ENCODE measurements at regions not wholly inside any gene's neighbourhood (a gene's known extent, or its start where the extent isn't known, plus 50 kb on each side); places are given as distances from the start of the nearest gene placed in this dataset.

- DNase-seq = no peak
Measured at GRCh38 chr10:88179831-88180230, 316.4 kb downstream of the PTEN start.

DNA sequence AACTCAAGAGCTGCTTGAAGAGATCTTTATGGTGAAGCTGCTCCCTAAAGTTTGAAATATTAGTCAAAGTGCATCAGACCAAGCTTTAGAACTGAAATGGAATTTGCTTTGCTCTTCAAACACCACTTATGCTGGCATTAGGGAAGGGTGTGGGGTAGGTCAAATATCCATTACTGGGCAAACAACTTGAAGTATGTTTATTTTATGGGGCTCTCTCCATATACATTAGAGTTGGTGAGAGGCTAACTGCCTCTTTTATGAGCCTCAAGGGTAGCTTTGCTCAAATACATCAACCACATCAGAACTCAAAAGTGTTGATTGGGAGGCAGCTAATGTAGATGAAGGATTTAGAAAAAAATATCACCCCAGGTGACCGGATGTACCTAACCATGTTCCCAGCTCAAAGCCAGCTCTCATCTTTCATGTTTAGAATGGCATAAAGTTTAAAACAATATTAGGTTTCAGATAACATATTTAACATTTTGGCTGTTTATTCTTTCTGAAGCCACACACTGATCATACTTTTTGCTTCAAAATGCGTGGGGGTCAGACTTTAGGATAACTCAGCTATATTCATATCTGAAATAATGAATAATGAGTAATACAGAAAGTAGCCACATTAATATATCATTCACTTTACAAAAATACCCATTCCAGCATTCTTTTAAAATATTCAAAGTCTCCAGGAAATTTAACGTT, 318.6 kb downstream of the PTEN start:
- DNase-seq = no peak

DNA sequence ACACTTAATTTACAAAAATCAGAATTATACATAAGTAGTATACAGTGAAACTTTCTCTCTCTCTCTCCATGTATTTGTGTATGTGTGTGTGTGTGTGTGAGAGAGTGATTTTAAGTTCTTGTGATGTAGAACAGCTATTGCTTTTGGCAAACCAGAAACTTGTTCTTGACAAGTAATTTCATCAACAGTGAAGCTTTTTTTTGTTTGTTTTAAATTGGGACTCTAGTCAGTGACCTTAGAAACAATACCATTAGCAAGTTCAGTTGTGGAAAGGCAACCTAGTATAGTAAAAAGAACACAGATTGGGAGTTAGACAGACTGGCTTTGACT, 319.1 kb downstream of the PTEN start:
- no peak for DNase-seq

DNA sequence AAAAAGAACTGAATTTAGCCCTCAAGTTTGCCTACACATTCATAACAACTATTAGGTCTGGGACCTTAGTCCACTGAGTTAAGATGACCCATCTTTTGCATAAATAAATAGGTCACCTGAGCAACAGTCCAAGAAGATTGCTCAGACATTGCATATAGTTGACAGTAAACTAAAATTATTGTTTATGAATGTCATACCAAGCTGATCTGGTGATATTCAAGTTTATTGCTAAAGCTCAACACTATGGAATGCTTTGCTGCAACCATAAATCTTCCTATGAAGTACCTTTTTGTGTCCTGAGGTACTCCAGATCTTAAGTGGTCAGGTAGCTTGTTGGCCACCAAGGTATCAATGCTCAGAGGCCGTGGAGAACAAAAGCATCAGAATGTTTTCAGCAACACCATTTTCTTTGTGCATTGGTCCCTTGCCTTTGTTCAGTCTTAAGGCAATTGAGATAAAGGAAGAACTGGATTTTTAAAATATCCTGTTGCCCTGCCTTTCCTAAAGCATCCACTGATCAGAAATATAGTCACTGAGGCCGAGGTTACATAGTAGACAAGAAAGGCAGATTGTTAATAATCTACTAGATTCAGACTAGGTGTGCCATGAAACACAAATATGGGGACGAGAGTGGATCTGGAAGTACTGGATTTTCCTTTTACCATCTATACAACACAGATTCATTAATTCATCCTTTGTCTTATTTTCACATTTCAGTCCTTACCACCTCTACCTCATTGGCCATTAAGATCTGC, 321.3 kb downstream of the PTEN start:
- DNase-seq = no peak

DNA sequence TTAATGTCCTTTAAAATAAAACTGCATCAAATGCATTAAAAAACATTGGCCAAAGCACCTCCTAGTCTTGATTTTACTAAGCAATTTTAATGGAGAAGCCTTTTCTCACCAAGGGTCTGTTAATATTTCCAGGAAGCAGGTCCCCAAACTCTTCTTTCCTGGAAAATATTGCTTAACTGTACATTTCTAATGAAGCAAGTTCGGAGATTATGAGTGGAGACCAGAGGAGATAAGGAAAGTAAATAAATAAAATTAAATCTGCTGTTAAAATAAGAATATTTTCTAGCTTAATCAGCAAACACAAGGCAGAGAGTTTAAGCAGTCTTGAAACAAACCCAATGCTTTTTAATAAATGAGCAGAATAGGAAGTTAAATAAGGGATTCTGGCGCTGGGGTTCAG, 322.4 kb downstream of the PTEN start:
- no peak for DNase-seq

DNA sequence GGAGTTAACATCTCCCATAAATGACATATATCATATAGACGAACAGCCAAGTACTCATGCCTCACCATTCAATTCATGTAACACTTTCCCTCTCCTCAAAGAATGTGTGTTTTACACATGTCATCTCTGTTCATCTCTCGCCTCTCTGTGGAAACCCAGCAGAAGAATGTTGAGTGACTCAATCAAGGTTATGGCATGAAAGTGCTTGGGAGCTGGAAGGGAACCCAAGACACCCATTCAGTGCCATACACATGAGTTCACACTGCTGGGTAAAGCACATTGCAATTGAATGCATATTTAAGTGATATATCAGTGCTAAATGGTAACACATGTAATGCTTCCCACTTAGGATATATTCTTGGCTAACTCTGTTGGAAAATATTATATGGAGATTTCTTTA, 322.9 kb downstream of the PTEN start:
- DNase-seq = no peak

GRCh38 chr10:88187472-88187871, 324.0 kb downstream of the PTEN start:
- DNase-seq = peak; percentile 1

DNA sequence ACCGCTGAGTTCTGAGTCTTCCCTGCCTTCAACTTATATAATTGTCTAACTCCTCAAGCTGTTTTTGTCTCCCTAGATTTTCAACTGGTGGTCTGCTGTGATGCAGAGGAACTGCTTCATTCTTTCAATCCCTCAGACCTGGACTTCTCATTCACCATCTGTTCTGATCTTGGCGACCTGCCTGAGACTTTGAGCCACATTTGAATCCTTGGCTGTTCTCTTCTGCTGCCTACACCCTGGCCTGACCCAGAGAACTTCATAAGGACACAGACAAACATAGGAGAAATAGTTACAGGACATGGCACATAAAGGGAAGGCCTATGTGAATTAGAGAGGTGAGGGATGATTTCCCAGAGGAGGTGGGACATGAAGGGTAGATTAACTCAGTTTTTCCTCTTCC, 326.7 kb downstream of the PTEN start:
- no peak for DNase-seq

DNA sequence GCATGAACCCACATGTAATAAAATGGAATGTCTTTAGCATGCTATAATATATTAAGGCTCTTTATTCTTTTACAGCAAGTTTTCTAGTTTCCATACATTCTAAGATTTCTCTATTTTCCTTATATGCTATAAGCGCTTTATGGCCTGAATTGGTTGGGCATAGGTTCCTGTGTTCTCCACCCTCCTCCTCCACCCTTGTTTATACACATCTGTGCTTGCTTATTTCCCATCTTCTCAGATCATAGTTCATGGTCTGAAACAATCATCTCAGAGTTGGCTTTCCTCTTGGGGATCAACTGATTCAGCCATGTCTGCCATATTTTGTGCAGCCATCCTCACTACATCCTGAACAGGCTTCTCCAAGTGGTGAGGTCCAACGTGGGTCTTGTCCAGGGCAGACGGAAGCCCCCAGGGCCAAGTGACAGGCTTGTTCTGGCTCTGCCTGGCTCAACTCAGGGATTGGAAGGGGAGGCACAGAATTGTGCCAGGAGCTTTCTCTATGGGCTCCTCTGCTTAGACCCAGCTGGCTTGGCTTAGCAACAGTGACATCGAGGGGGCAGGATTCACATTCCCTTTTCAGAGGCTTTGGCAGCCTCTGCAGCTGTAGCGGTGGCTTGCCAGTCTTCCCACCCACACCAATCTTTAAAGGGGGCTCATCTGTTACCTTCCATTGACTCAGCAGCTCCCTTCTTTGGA, 327.3 kb downstream of the PTEN start:
- no peak for DNase-seq

- DNase-seq = no peak
Measured at GRCh38 chr10:88193018-88193417, 329.6 kb downstream of the PTEN start.

DNA sequence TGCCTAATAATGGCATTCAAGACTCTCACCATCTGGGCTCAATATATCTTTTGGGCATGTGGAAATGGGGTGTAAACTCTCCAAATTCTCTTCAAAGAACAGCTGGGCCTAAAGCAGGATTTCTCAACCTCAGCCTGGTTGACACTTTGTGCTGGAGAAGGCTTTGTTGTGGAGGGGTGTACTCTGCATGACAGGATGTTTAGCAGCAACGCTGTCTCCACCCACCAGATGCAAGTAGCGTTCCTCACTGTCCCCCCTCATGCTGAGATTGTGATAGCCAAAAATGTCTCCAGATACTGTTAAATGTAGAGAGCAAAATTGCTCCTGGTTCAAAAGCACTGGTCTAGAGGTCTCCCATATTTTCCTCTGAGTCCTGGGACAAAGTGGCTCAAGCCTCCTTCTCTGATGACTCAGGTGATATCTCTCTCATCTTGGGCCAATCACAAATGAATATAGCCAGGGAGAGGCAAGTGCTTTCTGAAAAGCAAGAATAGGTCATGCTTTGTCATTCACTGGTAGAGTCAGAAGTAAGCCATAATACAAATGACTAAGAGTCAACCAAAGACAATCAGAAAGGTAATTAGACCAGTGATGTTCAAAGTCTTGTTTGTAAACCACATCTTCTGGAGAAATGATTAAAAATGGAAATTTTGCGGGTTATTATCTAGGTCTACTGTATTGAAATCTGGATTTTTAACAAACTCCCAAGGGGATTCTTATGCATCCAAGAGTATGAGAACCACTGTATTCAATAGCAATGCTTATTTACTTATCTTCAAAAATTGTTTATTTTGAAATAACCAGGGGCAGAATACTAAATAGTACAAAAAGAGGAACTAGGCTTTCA, 330.8 kb downstream of the PTEN start:
- no peak for DNase-seq

GRCh38 chr10:88194961-88195367, 331.5 kb downstream of the PTEN start:
- peak; percentile 2 for DNase-seq

- no peak for DNase-seq
Measured at GRCh38 chr10:88195841-88196240, 332.4 kb downstream of the PTEN start.

- DNase-seq = peak; percentile 8
Measured at GRCh38 chr10:88196291-88196690, 332.9 kb downstream of the PTEN start.

DNA sequence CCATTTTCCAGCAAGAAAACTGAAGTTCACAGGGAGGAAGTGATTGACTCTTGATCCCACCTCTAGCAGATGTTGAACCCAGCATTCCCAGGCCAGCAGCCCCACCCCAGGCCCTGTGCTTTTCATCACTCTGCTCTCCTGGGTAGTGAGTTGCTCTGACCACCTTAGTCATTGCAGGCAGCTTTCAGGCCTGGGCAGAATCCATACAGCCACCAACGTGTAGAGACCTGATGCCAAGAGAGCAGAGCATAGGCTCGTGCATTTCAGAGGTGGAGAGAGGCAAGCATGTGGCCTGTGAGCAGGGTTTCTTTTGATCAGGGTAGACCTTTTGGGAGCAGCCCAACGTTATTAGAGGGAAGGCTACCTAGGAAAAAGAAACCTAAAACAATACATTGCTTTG, 334.6 kb downstream of the PTEN start:
- no peak for DNase-seq

- no peak for DNase-seq
Measured at GRCh38 chr10:88200312-88201032, 337.0 kb downstream of the PTEN start.

DNA sequence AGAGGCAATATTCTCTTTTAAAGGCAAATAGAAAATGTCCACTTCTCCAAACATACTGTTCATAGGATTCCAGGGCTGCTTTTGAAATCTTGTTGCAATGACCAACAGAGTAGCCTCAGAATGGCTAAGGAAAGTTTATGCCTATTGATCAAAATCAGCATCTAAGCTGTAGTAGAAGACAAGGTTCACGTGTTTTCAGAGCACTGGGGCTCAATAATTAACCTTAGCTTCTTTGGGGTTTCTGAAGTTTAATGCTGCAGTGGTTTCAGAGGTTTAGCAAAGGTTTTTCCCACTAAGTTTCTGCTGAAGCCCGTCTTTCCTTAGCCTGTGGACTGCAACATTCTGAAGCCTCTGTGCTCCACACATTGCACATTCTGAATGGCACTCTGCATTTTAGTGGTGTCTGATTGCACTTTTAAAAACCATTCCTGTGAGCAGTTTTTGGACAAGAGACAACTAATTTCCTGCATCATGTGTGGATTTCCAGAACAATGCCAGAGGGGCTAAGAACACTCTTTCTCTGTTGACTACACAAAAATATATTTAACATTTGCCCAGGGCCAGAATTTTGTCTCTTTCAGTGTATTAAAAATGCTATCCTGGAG, 342.5 kb downstream of the PTEN start:
- DNase-seq = no peak

DNA sequence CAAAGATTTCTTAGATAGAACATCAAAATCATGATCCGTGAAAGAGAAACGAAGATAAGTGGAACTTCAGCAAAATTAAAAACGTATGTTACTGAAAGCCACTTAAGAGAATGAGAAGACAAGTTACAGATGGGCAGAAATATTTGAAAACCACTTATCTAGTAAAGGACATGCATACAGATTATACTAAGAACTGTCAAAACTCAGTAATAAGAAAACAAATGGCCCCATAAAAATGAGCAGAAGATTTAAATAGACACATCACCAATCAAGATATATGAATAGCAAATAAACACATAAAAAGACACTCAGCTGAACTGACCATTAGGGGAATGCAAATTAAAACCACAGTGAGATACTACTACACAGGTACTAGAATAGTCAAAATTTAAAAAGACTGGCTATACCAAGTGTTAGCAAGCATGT, 343.7 kb downstream of the PTEN start:
- DNase-seq = no peak

- DNase-seq = no peak
Measured at GRCh38 chr10:88209231-88209630, 345.8 kb downstream of the PTEN start.

- no peak for DNase-seq
Measured at GRCh38 chr10:88209837-88210561, 346.6 kb downstream of the PTEN start.

DNA sequence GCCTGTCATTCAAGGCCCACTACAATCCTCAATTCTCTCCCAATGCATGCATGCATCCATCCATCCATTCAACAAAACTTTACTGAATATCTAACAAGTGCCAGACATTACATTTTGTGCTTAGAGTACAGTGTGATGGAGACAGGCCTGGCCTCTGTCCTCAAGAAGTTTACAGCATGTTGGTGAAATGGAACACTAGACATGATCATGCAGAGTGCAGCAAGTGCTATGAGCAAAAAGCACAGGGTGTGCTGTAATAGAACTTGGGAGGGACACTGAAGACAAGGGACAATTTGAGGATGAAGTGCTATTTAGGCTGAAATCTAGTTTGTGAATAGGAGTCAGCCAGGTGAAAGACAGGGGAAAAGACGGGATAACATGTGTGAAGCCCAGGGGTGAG, 347.8 kb downstream of the PTEN start:
- DNase-seq = no peak

Data from hematopoietic multipotent progenitor cell treated with erythropoietin and hydrocortisone succinate and interleukin-3 and kit ligand, for 8 days (in vitro differentiated cells).